ENCODE measurements at regions not wholly inside any gene's neighbourhood (a gene's known extent, or its start where the extent isn't known, plus 50 kb on each side); places are given as distances from the start of the nearest gene placed in this dataset.

- TF ChIP-seq ZNF274 (IDR thresholded peaks at IDR 0.05; ENCODE audit: low read depth, low read length) (no peak), SUZ12 (IDR thresholded peaks at IDR 0.05; ENCODE audit: extremely low read depth, insufficient read depth, insufficient read length) (no peak), YY1 (IDR thresholded peaks at IDR 0.05; ENCODE audit: insufficient read depth, insufficient read length) (no peak)
Measured at GRCh38 chr3:59531066-59531745, 481.4 kb upstream of the CFAP20DC start.
